ENCODE measurements at regions not wholly inside any gene's neighbourhood (a gene's known extent, or its start where the extent isn't known, plus 50 kb on each side); places are given as distances from the start of the nearest gene placed in this dataset.

- no peak overlapping the region for H3K4me3 ChIP-seq
- H3K36me3 ChIP-seq: no peaks in the 10 kb centered on the region
- H3K9me3 ChIP-seq: no peaks in the 10 kb centered on the region
- DNase-seq (no peak), ATAC-seq (no peak)
- no peaks in the 10 kb centered on the region for H3K27me3 ChIP-seq
- H3K4me1 ChIP-seq: no peaks in the 10 kb centered on the region
- intact Hi-C loops (cut with DNase I): no loop called here
- TF ChIP-seq POLR2A (IDR thresholded peaks at IDR 0.05) (no peak), CTCF (IDR thresholded peaks at IDR 0.05) (no peak)
- H3K27ac ChIP-seq: no peak overlapping the region
Observed at GRCh38 chr3:25277503-25277902, 150.6 kb upstream of the RARB start.

GRCh38 chr3:25281041-25281731 is 146.9 kb upstream of the RARB start:
- Histone ChIP-seq H3K27me3 (no peaks in the 10 kb centered on the region), H3K27ac (no peak overlapping the region), H3K9me3 (no peaks in the 10 kb centered on the region), H3K36me3 (no peaks in the 10 kb centered on the region), H3K4me3 (no peak overlapping the region), H3K4me1 (no peaks in the 10 kb centered on the region)
- TF ChIP-seq CTCF (IDR thresholded peaks at IDR 0.05): no peak
- TF ChIP-seq POLR2A (IDR thresholded peaks at IDR 0.05): no peak
- no peak for DNase-seq
- ATAC-seq: no peak
- intact Hi-C loops (cut with DNase I): no loop called here
- 58% methylated on average over 4 of the region's 4 CpGs for WGBS (ENCODE audit: insufficient coverage, low coverage, low lambda C conversion rate, missing lambda C conversion rate)

GRCh38 chr3:25281732-25282126 is 146.3 kb upstream of the RARB start:
- intact Hi-C loops (cut with DNase I): no loop called here
- Histone ChIP-seq H3K4me1 (no peaks in the 10 kb centered on the region), H3K27ac (no peak overlapping the region), H3K4me3 (no peak overlapping the region), H3K27me3 (no peaks in the 10 kb centered on the region), H3K36me3 (no peaks in the 10 kb centered on the region), H3K9me3 (no peaks in the 10 kb centered on the region)
- ATAC-seq: no peak
- DNase-seq: no peak
- TF ChIP-seq POLR2A (IDR thresholded peaks at IDR 0.05): no peak
- 89% methylated on average over 2 of the region's 2 CpGs for WGBS (ENCODE audit: insufficient coverage, low coverage, low lambda C conversion rate, missing lambda C conversion rate)

- Histone ChIP-seq H3K27ac (no peak overlapping the region), H3K4me3 (no peak overlapping the region), H3K9me3 (no peaks in the 10 kb centered on the region), H3K4me1 (no peaks in the 10 kb centered on the region), H3K36me3 (no peaks in the 10 kb centered on the region), H3K27me3 (no peaks in the 10 kb centered on the region)
- no peak for ATAC-seq
- intact Hi-C loops (cut with DNase I): no loop called here
- TF ChIP-seq CTCF (IDR thresholded peaks at IDR 0.05): no peak
- TF ChIP-seq POLR2A (IDR thresholded peaks at IDR 0.05): no peak
- 100% methylated on average over 1 of the region's 3 CpGs for WGBS (ENCODE audit: insufficient coverage, low coverage, low lambda C conversion rate, missing lambda C conversion rate)
- DNase-seq: no peak
Observed at GRCh38 chr3:25283613-25284012, 144.4 kb upstream of the RARB start.

- H3K36me3 ChIP-seq: no peaks in the 10 kb centered on the region
- H3K4me1 ChIP-seq: no peaks in the 10 kb centered on the region
- no peaks in the 10 kb centered on the region for H3K9me3 ChIP-seq
- intact Hi-C loops (cut with DNase I): no loop called here
- no peak for ATAC-seq
- no peak for DNase-seq
- H3K4me3 ChIP-seq: no peak overlapping the region
- no peak for TF ChIP-seq CTCF (IDR thresholded peaks at IDR 0.05)
- no peak for TF ChIP-seq POLR2A (IDR thresholded peaks at IDR 0.05)
- H3K27me3 ChIP-seq: no peaks in the 10 kb centered on the region
- H3K27ac ChIP-seq: no peak overlapping the region
Observed at GRCh38 chr3:25284249-25284648, 143.8 kb upstream of the RARB start.

All from right lobe of liver (tissue), 6 donors.